ENCODE measurements at regions not wholly inside any gene's neighbourhood (a gene's known extent, or its start where the extent isn't known, plus 50 kb on each side); places are given as distances from the start of the nearest gene placed in this dataset.
"Not testable (repeated sequence)": the region's sequence is repeated elsewhere in the genome, so short reads cannot be mapped to it uniquely, and the experiment has no call there.

- Mint-ChIP-seq H3K4me1 (no peaks in the 10 kb centered on the region), H3K27me3 (no peaks in the 10 kb centered on the region), H3K27ac (ENCODE audit: low read depth) (no peak overlapping the region), H3K36me3 (ENCODE audit: insufficient read depth) (no peaks in the 10 kb centered on the region), H3K4me3 (no peak overlapping the region), H3K9me3 (peaks cover 25% of the 10 kb centered on the region)
- DNase-seq (ENCODE audit: low spot score in 2 of 2) (no peak), ATAC-seq (replicated peaks; ENCODE audit: extremely low read depth, poor library complexity, severe bottlenecking) (no peak)
Observed at GRCh38 chr9:107838766-107839165, 349.2 kb upstream of the KLF4 start.

- Mint-ChIP-seq H3K9me3 (peaks cover 19% of the 10 kb centered on the region), H3K36me3 (ENCODE audit: insufficient read depth) (no peaks in the 10 kb centered on the region), H3K27me3 (no peaks in the 10 kb centered on the region), H3K27ac (ENCODE audit: low read depth) (no peak overlapping the region), H3K4me3 (no peak overlapping the region), H3K4me1 (no peaks in the 10 kb centered on the region)
- ATAC-seq (replicated peaks; ENCODE audit: extremely low read depth, poor library complexity, severe bottlenecking) (no peak), DNase-seq (ENCODE audit: low spot score in 2 of 2) (no peak)
Observed at GRCh38 chr9:107836300-107836699, 346.7 kb upstream of the KLF4 start.

GRCh38 chr9:107833295-107833694, 343.7 kb upstream of the KLF4 start:
- peaks cover 24% of the 10 kb centered on the region for H3K9me3 Mint-ChIP-seq
- H3K27ac Mint-ChIP-seq (ENCODE audit: low read depth), result no peak overlapping the region
- no peaks in the 10 kb centered on the region for H3K36me3 Mint-ChIP-seq (ENCODE audit: insufficient read depth)
- DNase-seq (ENCODE audit: low spot score in 2 of 2) (no peak), ATAC-seq (replicated peaks; ENCODE audit: extremely low read depth, poor library complexity, severe bottlenecking) (no peak)
- H3K4me1 Mint-ChIP-seq, result no peaks in the 10 kb centered on the region
- no peak overlapping the region for H3K4me3 Mint-ChIP-seq
- no peaks in the 10 kb centered on the region for H3K27me3 Mint-ChIP-seq

- H3K4me3 Mint-ChIP-seq, result no peak overlapping the region
- no peaks in the 10 kb centered on the region for H3K36me3 Mint-ChIP-seq (ENCODE audit: insufficient read depth)
- H3K27ac Mint-ChIP-seq (ENCODE audit: low read depth), result no peak overlapping the region
- DNase-seq (ENCODE audit: low spot score in 2 of 2), result no peak
- no peaks in the 10 kb centered on the region for H3K27me3 Mint-ChIP-seq
- ATAC-seq (replicated peaks; ENCODE audit: extremely low read depth, poor library complexity, severe bottlenecking), result no peak
- peaks cover 24% of the 10 kb centered on the region for H3K9me3 Mint-ChIP-seq
- no peaks in the 10 kb centered on the region for H3K4me1 Mint-ChIP-seq
Observed at GRCh38 chr9:107832871-107833270, 343.3 kb upstream of the KLF4 start.

DNA sequence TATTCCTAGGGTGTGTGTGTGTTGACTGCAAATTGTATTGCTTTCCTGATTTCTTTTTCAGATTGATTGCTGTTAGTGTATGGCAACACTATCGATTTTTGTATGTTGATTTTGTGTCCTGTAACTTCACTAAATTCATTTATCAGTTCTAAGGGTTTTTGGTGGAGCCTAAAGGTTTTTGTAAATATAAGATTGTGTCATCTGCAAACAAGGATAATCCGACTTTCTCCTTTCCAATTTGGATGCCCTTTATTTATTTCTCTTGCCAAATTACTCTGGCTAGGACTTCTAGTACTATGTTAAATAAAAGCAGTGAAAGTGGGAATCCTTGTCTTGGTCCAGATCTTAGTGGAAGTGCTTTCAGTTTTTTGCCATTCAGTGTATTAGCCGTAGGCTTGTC, 340.9 kb upstream of the KLF4 start:
- Mint-ChIP-seq H3K9me3 (peaks cover 22% of the 10 kb centered on the region), H3K27me3 (no peaks in the 10 kb centered on the region), H3K4me1 (no peaks in the 10 kb centered on the region), H3K27ac (ENCODE audit: low read depth) (no peak overlapping the region), H3K4me3 (no peak overlapping the region), H3K36me3 (ENCODE audit: insufficient read depth) (no peaks in the 10 kb centered on the region)
- DNase-seq (ENCODE audit: low spot score in 2 of 2) (no peak), ATAC-seq (replicated peaks; ENCODE audit: extremely low read depth, poor library complexity, severe bottlenecking) (no peak)

DNA sequence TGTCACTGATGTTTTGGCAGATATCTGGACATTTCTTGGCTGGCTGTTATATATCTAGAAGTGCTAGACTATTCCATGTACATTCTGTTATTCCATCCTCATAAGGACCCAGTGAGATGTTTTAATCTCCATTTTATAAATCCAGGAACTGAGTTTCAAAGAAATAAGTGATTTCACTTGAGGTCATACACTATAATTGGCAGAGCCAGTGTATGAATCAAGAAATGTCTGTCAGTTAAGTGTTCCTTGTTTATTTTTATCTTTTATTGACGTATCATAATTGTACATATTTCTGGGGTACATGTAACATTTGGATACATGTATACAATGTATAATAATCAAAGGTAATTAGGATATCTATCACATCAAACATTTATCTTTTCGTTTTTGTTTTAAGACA, 338.3 kb upstream of the KLF4 start:
- H3K36me3 Mint-ChIP-seq (ENCODE audit: insufficient read depth), result no peaks in the 10 kb centered on the region
- H3K4me3 Mint-ChIP-seq, result no peak overlapping the region
- ATAC-seq (replicated peaks; ENCODE audit: extremely low read depth, poor library complexity, severe bottlenecking) (no peak), DNase-seq (ENCODE audit: low spot score in 2 of 2) (no peak)
- no peaks in the 10 kb centered on the region for H3K27me3 Mint-ChIP-seq
- peaks cover 22% of the 10 kb centered on the region for H3K9me3 Mint-ChIP-seq
- no peak overlapping the region for H3K27ac Mint-ChIP-seq (ENCODE audit: low read depth)
- H3K4me1 Mint-ChIP-seq, result no peaks in the 10 kb centered on the region

DNA sequence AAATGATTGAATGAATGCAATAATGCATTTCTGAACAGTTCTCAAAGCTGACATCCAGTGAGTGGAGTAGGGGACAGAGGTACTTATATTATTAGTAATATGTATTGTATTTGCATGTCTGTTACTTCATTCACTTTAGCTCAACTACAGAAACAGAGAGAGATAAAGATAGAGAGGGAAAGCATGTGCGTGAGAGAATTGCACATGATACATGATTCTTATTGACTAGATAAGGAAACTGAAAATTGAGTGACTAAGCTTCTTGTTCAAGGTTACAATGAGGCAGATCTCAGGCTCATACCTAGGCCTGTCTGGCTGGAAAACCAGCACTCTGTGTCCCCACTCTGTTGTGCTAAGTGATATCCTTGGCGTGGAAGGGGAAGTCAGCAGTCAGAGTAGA, 337.7 kb upstream of the KLF4 start:
- H3K4me1 Mint-ChIP-seq, result no peaks in the 10 kb centered on the region
- no peak overlapping the region for H3K27ac Mint-ChIP-seq (ENCODE audit: low read depth)
- DNase-seq (ENCODE audit: low spot score in 2 of 2), result no peak
- no peaks in the 10 kb centered on the region for H3K27me3 Mint-ChIP-seq
- peaks cover 22% of the 10 kb centered on the region for H3K9me3 Mint-ChIP-seq
- H3K36me3 Mint-ChIP-seq (ENCODE audit: insufficient read depth), result no peaks in the 10 kb centered on the region
- no peak for ATAC-seq (replicated peaks; ENCODE audit: extremely low read depth, poor library complexity, severe bottlenecking)
- H3K4me3 Mint-ChIP-seq, result no peak overlapping the region

DNA sequence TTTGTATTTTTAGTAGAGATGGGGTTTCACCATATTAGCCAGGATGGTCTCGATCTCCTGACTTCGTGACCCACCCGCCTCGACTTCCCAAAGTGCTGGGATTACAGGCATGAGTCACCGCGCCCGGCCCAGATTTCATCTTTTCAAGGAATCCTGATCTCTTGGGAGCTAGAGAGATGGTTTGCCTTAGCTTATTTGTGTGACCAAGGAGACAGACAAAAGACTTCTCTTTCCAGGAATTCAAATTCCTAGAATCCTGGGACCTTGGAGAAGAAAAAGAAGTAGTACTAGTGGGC, 337.1 kb upstream of the KLF4 start:
- peaks cover 22% of the 10 kb centered on the region for H3K9me3 Mint-ChIP-seq
- not testable (repeated sequence) for H3K27me3 Mint-ChIP-seq; H3K4me3 Mint-ChIP-seq; H3K27ac Mint-ChIP-seq (ENCODE audit: low read depth); H3K36me3 Mint-ChIP-seq (ENCODE audit: insufficient read depth); H3K4me1 Mint-ChIP-seq; DNase-seq (ENCODE audit: low spot score in 2 of 2); ATAC-seq (replicated peaks; ENCODE audit: extremely low read depth, poor library complexity, severe bottlenecking)

DNA sequence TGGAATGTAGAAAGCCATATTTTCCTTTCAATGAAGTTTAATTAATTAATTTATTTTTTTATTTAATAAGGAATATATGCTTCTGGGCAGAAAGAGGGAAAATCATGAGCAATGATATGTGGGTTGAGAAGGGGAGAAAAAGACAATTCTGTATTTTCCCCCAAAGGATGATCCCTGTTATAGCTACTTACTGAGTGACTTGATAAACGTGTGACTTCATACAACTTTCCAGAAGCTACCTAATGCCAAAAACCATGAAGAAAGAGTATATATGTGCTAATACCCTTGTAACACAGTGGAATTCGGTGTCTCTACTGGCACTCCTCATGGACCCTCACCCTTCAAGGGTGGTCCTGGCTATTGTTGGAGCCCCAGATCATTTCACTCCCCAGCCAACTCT, 335.0 kb upstream of the KLF4 start:
- ATAC-seq (replicated peaks; ENCODE audit: extremely low read depth, poor library complexity, severe bottlenecking) (no peak), DNase-seq (ENCODE audit: low spot score in 2 of 2) (no peak)
- no peaks in the 10 kb centered on the region for H3K4me1 Mint-ChIP-seq
- no peak overlapping the region for H3K4me3 Mint-ChIP-seq
- H3K27ac Mint-ChIP-seq (ENCODE audit: low read depth), result no peak overlapping the region
- H3K27me3 Mint-ChIP-seq, result no peaks in the 10 kb centered on the region
- H3K36me3 Mint-ChIP-seq (ENCODE audit: insufficient read depth), result no peaks in the 10 kb centered on the region
- peaks cover 16% of the 10 kb centered on the region for H3K9me3 Mint-ChIP-seq

- H3K36me3 Mint-ChIP-seq (ENCODE audit: insufficient read depth), result no peaks in the 10 kb centered on the region
- no peaks in the 10 kb centered on the region for H3K4me1 Mint-ChIP-seq
- H3K4me3 Mint-ChIP-seq, result no peak overlapping the region
- H3K9me3 Mint-ChIP-seq, result no peaks in the 10 kb centered on the region
- no peaks in the 10 kb centered on the region for H3K27me3 Mint-ChIP-seq
- no peak overlapping the region for H3K27ac Mint-ChIP-seq (ENCODE audit: low read depth)
- ATAC-seq (replicated peaks; ENCODE audit: extremely low read depth, poor library complexity, severe bottlenecking) (no peak), DNase-seq (ENCODE audit: low spot score in 2 of 2) (no peak)
Observed at GRCh38 chr9:107819772-107820565, 330.4 kb upstream of the KLF4 start.

GRCh38 chr9:107818503-107818829, 328.9 kb upstream of the KLF4 start:
- not testable (repeated sequence) for H3K9me3 Mint-ChIP-seq; DNase-seq (ENCODE audit: low spot score in 2 of 2); H3K4me3 Mint-ChIP-seq; H3K36me3 Mint-ChIP-seq (ENCODE audit: insufficient read depth); ATAC-seq (replicated peaks; ENCODE audit: extremely low read depth, poor library complexity, severe bottlenecking); H3K27me3 Mint-ChIP-seq; H3K4me1 Mint-ChIP-seq; H3K27ac Mint-ChIP-seq (ENCODE audit: low read depth)

- not testable (repeated sequence) for H3K27ac Mint-ChIP-seq (ENCODE audit: low read depth); H3K27me3 Mint-ChIP-seq; H3K36me3 Mint-ChIP-seq (ENCODE audit: insufficient read depth); ATAC-seq (replicated peaks; ENCODE audit: extremely low read depth, poor library complexity, severe bottlenecking); H3K4me1 Mint-ChIP-seq; H3K9me3 Mint-ChIP-seq; DNase-seq (ENCODE audit: low spot score in 2 of 2); H3K4me3 Mint-ChIP-seq
Observed at GRCh38 chr9:107817595-107818502, 328.3 kb upstream of the KLF4 start.

DNA sequence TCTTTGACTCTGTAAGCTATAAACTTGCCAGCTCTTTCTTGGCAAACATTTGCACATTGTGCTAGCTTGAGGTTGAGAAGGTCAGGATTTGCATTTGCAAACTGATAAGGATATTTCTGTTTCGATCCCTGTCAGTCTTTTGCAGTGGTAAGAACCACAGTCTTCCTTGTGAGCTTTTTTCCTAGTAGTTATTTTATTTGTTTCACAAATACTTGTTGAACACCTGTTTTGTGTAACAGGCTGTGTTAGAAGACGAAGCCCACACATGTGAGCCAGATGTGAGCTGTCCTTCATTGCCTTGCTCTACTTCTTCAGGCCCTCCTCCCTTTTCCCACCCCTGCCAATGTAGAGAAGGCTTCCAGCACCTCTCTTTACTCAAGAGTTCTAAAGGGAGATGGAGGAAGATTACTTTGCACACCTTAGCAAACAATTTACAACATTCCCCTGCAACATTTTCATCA, 327.0 kb upstream of the KLF4 start:
- ATAC-seq (replicated peaks; ENCODE audit: extremely low read depth, poor library complexity, severe bottlenecking), result no peak
- Mint-ChIP-seq H3K36me3 (ENCODE audit: insufficient read depth) (no peaks in the 10 kb centered on the region), H3K4me3 (no peak overlapping the region), H3K9me3 (peaks cover 6% of the 10 kb centered on the region), H3K4me1 (no peaks in the 10 kb centered on the region), H3K27ac (ENCODE audit: low read depth) (no peak overlapping the region), H3K27me3 (no peaks in the 10 kb centered on the region)
- DNase-seq (ENCODE audit: low spot score in 2 of 2), result no peak

All from central memory CD8-positive, alpha-beta T cell (primary cell).